NCI-H345 treated with DMSO at 0.1 percent for 48 hours (cell line): ENCODE measurements at regions not wholly inside any gene's neighbourhood (a gene's known extent, or its start where the extent isn't known, plus 50 kb on each side); places are given as distances from the start of the nearest gene placed in this dataset.

Experiments used
- DNase-seq: peaks from one replicate; lab custom pipeline; 2025; ENCODE audit not compliant: unreplicated experiment; lab: John Stamatoyannopoulos, UW

- DNase-seq, result no peak
Observed at GRCh38 chr4:155081222-155081621, 127.2 kb upstream of the NPY2R start.

GRCh38 chr4:155085843-155086530 lies 122.4 kb upstream of the NPY2R start:
- no peak for DNase-seq

- no peak for DNase-seq
Observed at GRCh38 chr4:155094201-155094820, 114.1 kb upstream of the NPY2R start.

GRCh38 chr4:155099231-155099630 lies 109.2 kb upstream of the NPY2R start:
- DNase-seq, result no peak

GRCh38 chr4:155106629-155107028 lies 101.8 kb upstream of the NPY2R start:
- DNase-seq, result no peak

GRCh38 chr4:155107059-155107458 lies 101.4 kb upstream of the NPY2R start:
- DNase-seq, result no peak

GRCh38 chr4:155114790-155115189 lies 93.6 kb upstream of the NPY2R start:
- DNase-seq, result no peak

- no peak for DNase-seq
Observed at GRCh38 chr4:155119006-155119405, 89.4 kb upstream of the NPY2R start.

- no peak for DNase-seq
Observed at GRCh38 chr4:155120536-155120935, 87.9 kb upstream of the NPY2R start.

GRCh38 chr4:155122382-155122781 lies 86.1 kb upstream of the NPY2R start:
- no peak for DNase-seq

GRCh38 chr4:155134136-155134535 lies 74.3 kb upstream of the NPY2R start:
- DNase-seq, result no peak

GRCh38 chr4:155140889-155141288 lies 67.5 kb upstream of the NPY2R start:
- DNase-seq, result no peak

- DNase-seq, result no peak
Observed at GRCh38 chr4:155143512-155143911, 64.9 kb upstream of the NPY2R start.
